SU-DHL-6 (cell line): ENCODE measurements at regions not wholly inside any gene's neighbourhood (a gene's known extent, or its start where the extent isn't known, plus 50 kb on each side); places are given as distances from the start of the nearest gene placed in this dataset.

Source experiments
- H2AFZ ChIP-seq: fragments of 200-600 bp; sonication (generic); 2 replicates; pipeline ENCODE4 v1.6.1; 2014; ENCODE audit warnings: low read depth, mild to moderate bottlenecking, moderate library complexity, mixed read lengths, antibody characterized with exemption, low read length; ENCODE audit not compliant: severe bottlenecking
- H3F3A ChIP-seq: fragments of 200-600 bp; shearing (Covaris generic); 2 replicates; pipeline ENCODE4 v1.6.0; 2016; ENCODE audit warnings: antibody characterized with exemption, mild to moderate bottlenecking; ENCODE audit not compliant: insufficient read depth
- H3K27ac ChIP-seq: fragments of 200-600 bp; sonication (generic); 2 replicates; pipeline ENCODE4 v1.5.1; 2016; ENCODE audit warnings: low read depth, mild to moderate bottlenecking, low read length, moderate library complexity, mixed read lengths
- H3K27me3 ChIP-seq: fragments of 200-600 bp; sonication (generic), shearing (Covaris generic); 2 replicates; pipeline ENCODE4 v1.6.0; 2014; ENCODE audit warnings: mild to moderate bottlenecking, low read length
- H3K36me3 ChIP-seq: fragments of 200-600 bp; sonication (generic); 2 replicates; pipeline ENCODE4 v1.6.1; 2014; ENCODE audit warnings: mild to moderate bottlenecking, low read length, mixed read lengths
- H3K4me2 ChIP-seq: fragments of 300-600, 200-600 bp; shearing (Covaris generic), sonication (generic); 2 replicates; pipeline ENCODE4 v1.6.0; 2014; ENCODE audit warnings: low read length, low read depth, mild to moderate bottlenecking; ENCODE audit not compliant: poor library complexity, severe bottlenecking
- H3K4me3 ChIP-seq: fragments of 200-600 bp; sonication (generic); 2 replicates; pipeline ENCODE4 v1.5.1; 2014; ENCODE audit warnings: antibody characterized with exemption, low read length, mild to moderate bottlenecking, mixed read lengths; ENCODE audit not compliant: insufficient read depth, poor library complexity, severe bottlenecking
- H3K79me2 ChIP-seq: fragments of 200-600 bp; sonication (generic); 2 replicates; pipeline ENCODE4 v1.6.1; 2014; ENCODE audit warnings: mild to moderate bottlenecking, low read length, moderate library complexity; ENCODE audit not compliant: insufficient read depth
- H3K9ac ChIP-seq: fragments of 200-600 bp; sonication (generic); 2 replicates; pipeline ENCODE4 v1.7.0; 2014; ENCODE audit warnings: mild to moderate bottlenecking, low read length
- H3K9me2 ChIP-seq: fragments of 200-600 bp; sonication (generic); replicated peaks from 2 replicates; pipeline ENCODE4 v1.6.1; 2014; ENCODE audit warnings: low read length; ENCODE audit not compliant: insufficient read depth
- H3K9me3 ChIP-seq: fragments of 200-600 bp; sonication (generic); 2 replicates; pipeline ENCODE4 v1.6.1; 2014; ENCODE audit warnings: low read length, mixed read lengths; ENCODE audit not compliant: insufficient read depth
- H4K20me1 ChIP-seq: fragments of 200-600 bp; sonication (generic); 2 replicates; pipeline ENCODE4 v1.6.1; 2014; ENCODE audit warnings: low read depth, mild to moderate bottlenecking, antibody characterized with exemption, low read length, moderate library complexity, mixed read lengths
- EZH2phosphoT487 ChIP-seq: fragments of 200-600 bp; sonication (generic), shearing (Covaris generic); conservative IDR thresholded peaks from 2 replicates; pipeline ENCODE4 v1.6.1; 2018; ENCODE audit warnings: mild to moderate bottlenecking, antibody characterized with exemption, low read length, moderate library complexity, mixed read lengths
- TF ChIP-seq, protein P1 (sequence below): fragments of 200-600 bp; sonication (generic); IDR thresholded peaks from one replicate; pipeline ENCODE4 v1.5.1; 2017; ENCODE audit warnings: antibody characterized with exemption, mild to moderate bottlenecking, low read length, moderate library complexity; ENCODE audit not compliant: insufficient read depth, poor library complexity, severe bottlenecking

DNA sequence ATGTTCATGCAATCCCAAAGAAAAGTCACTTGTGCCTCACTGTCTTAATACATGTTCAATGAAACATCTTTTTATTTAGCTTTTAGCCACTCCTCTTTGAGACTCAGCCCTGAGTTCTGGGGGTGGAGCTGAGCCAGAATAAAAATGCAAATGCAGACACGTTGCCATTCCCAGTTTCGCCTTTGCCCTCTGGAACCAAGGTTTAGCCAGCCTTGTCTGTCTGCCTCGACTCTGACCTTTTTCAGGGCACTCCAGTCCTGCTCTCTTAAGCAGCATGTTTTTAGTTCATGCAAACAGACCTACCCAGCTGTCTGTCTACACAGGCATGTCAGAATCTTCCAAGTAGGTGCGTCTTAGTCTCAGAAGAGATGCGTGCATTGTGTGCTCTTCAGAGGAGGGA lies 82.2 kb upstream of the RANBP3L start:
- no peak overlapping the region for H3K27ac ChIP-seq
- H3K4me2 ChIP-seq, result no peak overlapping the region
- TF ChIP-seq EZH2phosphoT487, result no peak
- TF ChIP-seq, protein P1, sequence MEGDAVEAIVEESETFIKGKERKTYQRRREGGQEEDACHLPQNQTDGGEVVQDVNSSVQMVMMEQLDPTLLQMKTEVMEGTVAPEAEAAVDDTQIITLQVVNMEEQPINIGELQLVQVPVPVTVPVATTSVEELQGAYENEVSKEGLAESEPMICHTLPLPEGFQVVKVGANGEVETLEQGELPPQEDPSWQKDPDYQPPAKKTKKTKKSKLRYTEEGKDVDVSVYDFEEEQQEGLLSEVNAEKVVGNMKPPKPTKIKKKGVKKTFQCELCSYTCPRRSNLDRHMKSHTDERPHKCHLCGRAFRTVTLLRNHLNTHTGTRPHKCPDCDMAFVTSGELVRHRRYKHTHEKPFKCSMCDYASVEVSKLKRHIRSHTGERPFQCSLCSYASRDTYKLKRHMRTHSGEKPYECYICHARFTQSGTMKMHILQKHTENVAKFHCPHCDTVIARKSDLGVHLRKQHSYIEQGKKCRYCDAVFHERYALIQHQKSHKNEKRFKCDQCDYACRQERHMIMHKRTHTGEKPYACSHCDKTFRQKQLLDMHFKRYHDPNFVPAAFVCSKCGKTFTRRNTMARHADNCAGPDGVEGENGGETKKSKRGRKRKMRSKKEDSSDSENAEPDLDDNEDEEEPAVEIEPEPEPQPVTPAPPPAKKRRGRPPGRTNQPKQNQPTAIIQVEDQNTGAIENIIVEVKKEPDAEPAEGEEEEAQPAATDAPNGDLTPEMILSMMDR, result no peak
- no peaks in the 10 kb centered on the region for H3K79me2 ChIP-seq
- H3K9me2 ChIP-seq, result no peaks in the 10 kb centered on the region
- H3K27me3 ChIP-seq, result no peaks in the 10 kb centered on the region
- no peaks in the 10 kb centered on the region for H3K9me3 ChIP-seq
- no peak overlapping the region for H2AFZ ChIP-seq
- H3K9ac ChIP-seq, result no peak overlapping the region
- no peaks in the 10 kb centered on the region for H4K20me1 ChIP-seq
- H3K4me3 ChIP-seq, result no peak overlapping the region
- H3F3A ChIP-seq, result no peaks in the 10 kb centered on the region
- H3K36me3 ChIP-seq, result no peaks in the 10 kb centered on the region

DNA sequence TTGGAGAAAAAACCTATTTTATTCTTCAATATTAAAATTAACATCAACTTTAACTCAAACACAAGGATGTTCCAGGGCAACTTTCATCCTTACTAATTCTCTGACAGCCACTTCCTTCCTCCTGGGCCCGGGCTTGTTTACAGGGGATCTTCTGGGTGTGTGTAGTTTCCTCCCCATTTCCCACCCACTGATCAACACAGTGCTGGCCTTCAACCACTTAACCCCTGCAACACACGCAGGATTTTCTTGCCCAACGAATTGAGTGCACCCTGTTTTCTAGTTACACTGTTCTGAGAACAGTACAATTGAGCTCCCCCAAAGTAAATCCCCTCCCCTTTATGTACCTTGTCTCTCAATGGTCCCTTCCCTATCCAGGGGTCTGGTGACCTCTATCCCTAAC lies 83.1 kb upstream of the RANBP3L start:
- Histone ChIP-seq H3K4me2 (no peak overlapping the region), H3K9ac (no peak overlapping the region), H3K27me3 (no peaks in the 10 kb centered on the region), H3K79me2 (no peaks in the 10 kb centered on the region), H3K36me3 (no peaks in the 10 kb centered on the region), H2AFZ (no peak overlapping the region), H3F3A (no peaks in the 10 kb centered on the region), H3K9me3 (no peaks in the 10 kb centered on the region), H3K4me3 (no peak overlapping the region), H3K9me2 (no peaks in the 10 kb centered on the region), H3K27ac (no peak overlapping the region), H4K20me1 (no peaks in the 10 kb centered on the region)
- TF ChIP-seq, protein P1, result no peak
- TF ChIP-seq EZH2phosphoT487, result no peak

DNA sequence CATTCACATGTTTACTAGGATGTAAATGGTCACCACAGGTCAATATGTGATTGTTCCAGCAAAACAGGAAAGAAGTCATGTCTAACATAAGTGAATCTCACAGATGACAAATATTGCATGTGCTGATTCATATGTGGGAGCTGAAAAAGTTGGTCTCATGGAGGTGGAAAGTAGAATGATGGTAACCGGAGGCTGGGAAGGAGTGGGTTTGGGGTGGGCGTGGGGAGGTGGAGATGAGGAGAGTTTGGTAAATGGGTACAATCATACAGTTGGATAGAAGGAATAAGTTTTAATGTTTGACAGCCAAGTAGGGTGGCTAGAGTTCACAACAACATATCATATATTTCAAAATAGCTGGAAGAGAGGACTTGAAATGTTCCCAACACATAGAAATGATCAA lies 83.8 kb upstream of the RANBP3L start:
- Histone ChIP-seq H3K27ac (no peak overlapping the region), H3K79me2 (no peaks in the 10 kb centered on the region), H3K9me2 (no peaks in the 10 kb centered on the region), H2AFZ (no peak overlapping the region), H3K4me3 (no peak overlapping the region), H3K9me3 (no peaks in the 10 kb centered on the region), H3K9ac (no peak overlapping the region), H3K36me3 (no peaks in the 10 kb centered on the region), H3K27me3 (no peaks in the 10 kb centered on the region), H4K20me1 (no peaks in the 10 kb centered on the region), H3K4me2 (no peak overlapping the region), H3F3A (no peaks in the 10 kb centered on the region)
- TF ChIP-seq EZH2phosphoT487, result no peak
- TF ChIP-seq, protein P1, result no peak
